Skeletal muscle tissue (tissue), 3 donors: ENCODE measurements at regions not wholly inside any gene's neighbourhood (a gene's known extent, or its start where the extent isn't known, plus 50 kb on each side); places are given as distances from the start of the nearest gene placed in this dataset.

ENCODE experiments used
- H3K27ac ChIP-seq: one replicate; pipeline ENCODE4 v1.7.0; 2013; ENCODE audit warnings: mild to moderate bottlenecking, low read depth, low read length, inconsistent platforms
- H3K27me3 ChIP-seq, 3 donors: one replicate each; pipeline ENCODE4 v1.7.0; 2013; ENCODE audit warnings: low read length in 3 of 3; ENCODE audit not compliant: control insufficient read depth in 3 of 3, insufficient read depth in 3 of 3
- H3K36me3 ChIP-seq, 3 donors: one replicate each; pipeline ENCODE4 v1.7.0; 2013; ENCODE audit warnings: low read length in 3 of 3; ENCODE audit not compliant: control insufficient read depth in 3 of 3, insufficient read depth in 3 of 3
- H3K4me1 ChIP-seq, 3 donors: one replicate each; pipeline ENCODE4 v1.7.0; 2013; ENCODE audit warnings: low read length in 3 of 3, mild to moderate bottlenecking in 3 of 3; ENCODE audit not compliant: control insufficient read depth in 3 of 3, insufficient read depth in 3 of 3
- H3K4me3 ChIP-seq, 3 donors: one replicate each; pipeline ENCODE4 v1.7.0; 2013; ENCODE audit warnings: low read length in 3 of 3
- H3K9ac ChIP-seq, 3 donors: one replicate each; pipeline ENCODE4 v1.7.0; 2013; ENCODE audit warnings: low read length in 3 of 3, mild to moderate bottlenecking in 3 of 3, moderate library complexity in 2 of 3, low read depth in 1 of 3
- H3K9me3 ChIP-seq, 3 donors: one replicate each; pipeline ENCODE4 v1.7.0; 2013; ENCODE audit warnings: low read length in 3 of 3; ENCODE audit not compliant: control insufficient read depth in 3 of 3
- donor health status: Osteomylitis.

DNA sequence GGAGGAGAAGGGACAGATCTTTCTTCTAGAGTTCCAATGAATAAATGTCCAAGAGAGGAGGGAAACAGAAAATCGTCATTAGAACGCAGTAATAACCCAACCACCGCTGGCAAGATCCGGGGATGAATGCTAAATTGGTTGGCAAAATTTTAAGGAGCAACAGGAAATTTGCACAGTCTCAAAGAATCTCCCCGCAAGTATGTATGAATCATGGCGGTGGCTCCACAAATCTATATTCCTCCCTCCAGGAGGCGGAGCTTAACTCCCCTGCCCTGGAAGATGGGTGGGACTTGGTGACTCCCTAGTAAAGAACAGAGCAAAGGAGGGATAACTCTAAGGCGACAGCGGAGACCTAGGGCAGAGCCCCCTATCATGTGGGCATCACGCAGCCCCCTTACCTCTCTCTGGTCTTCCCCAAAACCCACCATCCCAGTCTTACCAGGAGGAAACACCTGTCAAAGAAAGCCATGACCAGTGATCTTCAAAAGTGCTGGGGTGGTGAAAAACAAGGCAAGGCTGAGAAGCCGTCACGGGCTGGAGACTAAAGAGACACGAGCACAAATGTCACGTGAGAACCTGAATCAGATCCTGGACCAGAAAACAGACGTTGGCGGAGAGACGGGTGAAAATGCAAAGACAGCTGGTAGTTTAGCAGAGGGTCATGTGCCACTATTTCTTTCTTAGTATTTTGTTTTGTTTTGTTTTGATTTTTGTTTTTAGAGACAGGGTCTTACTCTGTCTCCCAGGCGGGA lies 125.8 kb downstream of the NCOR2 start:
- Histone ChIP-seq H3K9ac (no peak overlapping the region), H3K27ac (no peak overlapping the region), H3K27me3 (no peaks in the 10 kb centered on the region), H3K9me3 (no peaks in the 10 kb centered on the region), H3K36me3 (peaks cover 10 to 36% (median 23%) of the 10 kb centered on the region in 3 donors), H3K4me3 (no peak overlapping the region), H3K4me1 (peaks cover 0 to 15% (median 13%) of the 10 kb centered on the region in 3 donors)

DNA sequence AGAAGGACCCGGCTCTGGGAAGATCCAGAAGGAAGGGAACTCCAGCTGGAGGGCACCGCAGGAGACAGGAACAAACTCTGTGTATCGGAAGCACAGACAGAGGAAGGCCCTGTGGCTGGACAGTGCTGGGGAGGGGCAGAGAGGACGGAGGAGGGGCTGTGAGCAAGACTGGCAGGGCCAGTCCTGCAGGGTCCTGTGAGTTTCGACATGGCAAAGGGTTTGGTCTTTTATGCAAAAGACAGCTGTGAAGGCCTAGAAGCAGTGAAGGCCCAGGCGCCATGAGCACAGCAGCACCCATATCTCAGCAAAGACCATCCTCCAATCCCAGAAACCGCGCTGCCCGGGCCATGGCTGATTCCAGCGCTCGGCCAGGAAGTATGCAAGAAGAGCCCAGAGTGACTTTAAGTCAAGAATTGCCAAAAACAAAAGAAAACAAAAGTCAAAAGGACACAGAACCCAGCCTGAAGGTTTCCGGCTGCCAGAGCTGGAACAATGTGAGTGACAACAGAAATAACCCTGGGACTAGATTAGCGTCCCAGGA lies 126.5 kb downstream of the NCOR2 start:
- Histone ChIP-seq H3K4me3 (no peak overlapping the region), H3K27ac (peak overlapping the region; percentile 13), H3K36me3 (peaks cover 9 to 35% (median 22%) of the 10 kb centered on the region in 3 donors), H3K9ac (no peak overlapping the region), H3K4me1 (peaks cover 0 to 15% (median 13%) of the 10 kb centered on the region in 3 donors), H3K27me3 (no peaks in the 10 kb centered on the region), H3K9me3 (no peaks in the 10 kb centered on the region)

DNA sequence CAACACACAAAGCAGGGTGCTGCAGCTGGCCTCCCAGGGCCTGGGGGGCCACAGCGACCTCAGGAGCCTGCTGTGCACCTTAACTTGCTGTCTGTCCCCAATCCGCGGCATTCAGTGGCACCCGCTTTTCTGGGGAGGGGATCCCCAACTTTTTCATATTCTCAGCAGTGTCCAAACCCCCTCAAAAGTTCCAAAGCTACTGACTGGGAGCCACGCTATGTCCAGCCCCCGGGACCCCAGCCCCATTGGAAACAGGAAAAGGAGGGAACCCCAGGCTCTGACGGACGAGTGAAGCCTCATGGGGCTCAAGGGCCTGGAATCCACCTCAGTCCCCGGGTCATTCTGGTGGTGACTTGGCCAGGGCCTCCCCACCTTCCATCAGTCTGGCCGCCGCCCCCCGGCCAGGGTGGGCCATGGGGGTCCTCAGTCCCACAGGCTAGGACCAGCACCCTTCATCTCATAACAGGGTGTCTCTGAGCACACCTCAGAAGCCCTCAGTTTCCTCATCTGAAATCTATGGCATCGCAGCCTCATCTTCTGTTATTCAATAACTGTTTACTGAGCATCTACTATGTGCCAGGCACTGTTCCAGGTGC lies 127.3 kb downstream of the NCOR2 start:
- Histone ChIP-seq H3K9ac (peak overlapping the region in 1 of 3 donors; percentile 45), H3K27ac (no peak overlapping the region), H3K9me3 (no peaks in the 10 kb centered on the region), H3K4me1 (peaks cover 0 to 21% (median 17%) of the 10 kb centered on the region in 3 donors), H3K36me3 (peaks cover 11 to 34% (median 20%) of the 10 kb centered on the region in 3 donors), H3K4me3 (no peak overlapping the region), H3K27me3 (no peaks in the 10 kb centered on the region)

- Histone ChIP-seq H3K36me3 (peaks cover 11 to 24% (median 19%) of the 10 kb centered on the region in 3 donors), H3K9me3 (no peaks in the 10 kb centered on the region), H3K4me3 (no peak overlapping the region), H3K27me3 (no peaks in the 10 kb centered on the region), H3K27ac (peak overlapping the region; percentile 25), H3K4me1 (peaks cover 8 to 28% (median 28%) of the 10 kb centered on the region in 3 donors), H3K9ac (no peak overlapping the region)
Observed at GRCh38 chr12:124438437-124439056, 128.9 kb downstream of the NCOR2 start.

DNA sequence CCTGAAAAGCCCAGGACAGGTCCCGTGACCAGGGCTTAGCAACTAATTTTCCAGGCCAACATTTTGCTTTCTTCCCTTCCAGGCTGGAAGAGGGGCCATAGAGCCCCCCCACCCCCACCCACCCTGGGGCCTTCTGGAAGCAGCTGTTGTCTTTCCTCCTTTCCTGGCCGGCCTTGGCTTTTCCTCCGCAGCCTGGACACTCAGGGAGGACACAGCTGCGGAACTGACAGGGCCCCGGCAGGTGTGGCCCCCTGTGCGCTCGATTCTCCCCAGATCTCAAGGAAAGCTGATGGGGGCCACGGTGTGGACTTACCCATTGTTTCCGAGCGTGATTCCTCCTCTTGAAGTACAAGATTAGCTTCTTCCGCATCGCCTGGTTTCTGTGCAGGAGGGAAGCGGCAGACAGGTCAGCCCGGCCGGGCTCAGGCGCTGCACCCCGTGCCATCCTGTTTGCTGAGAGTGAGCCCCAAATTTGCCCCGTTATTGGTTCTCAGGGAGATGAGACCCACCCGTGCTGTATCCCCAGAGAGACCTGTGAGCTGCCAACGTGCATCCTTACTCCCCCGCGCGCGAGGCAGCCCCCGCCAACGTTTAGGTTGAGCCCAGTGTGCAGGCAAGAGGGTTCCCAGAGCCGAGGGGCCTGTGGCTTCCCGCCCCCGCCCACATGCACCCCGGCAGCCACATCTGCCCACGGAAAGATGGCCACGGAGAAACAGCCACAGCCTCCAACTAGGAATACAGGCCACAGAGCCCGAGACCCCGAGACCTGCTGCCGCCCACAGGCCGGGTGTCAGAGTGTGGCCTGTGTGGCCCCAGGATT lies 129.6 kb downstream of the NCOR2 start:
- Histone ChIP-seq H3K9ac (no peak overlapping the region), H3K36me3 (peaks cover 7 to 20% (median 16%) of the 10 kb centered on the region in 3 donors), H3K9me3 (no peaks in the 10 kb centered on the region), H3K4me1 (peaks cover 16 to 35% (median 34%) of the 10 kb centered on the region in 3 donors), H3K27me3 (no peaks in the 10 kb centered on the region), H3K4me3 (no peak overlapping the region), H3K27ac (no peak overlapping the region)

- H3K9me3 ChIP-seq, result no peaks in the 10 kb centered on the region
- H3K36me3 ChIP-seq, result peaks cover 7 to 13% (median 13%) of the 10 kb centered on the region in 3 donors
- H3K4me3 ChIP-seq, result no peak overlapping the region
- no peak overlapping the region for H3K9ac ChIP-seq
- H3K27me3 ChIP-seq, result no peaks in the 10 kb centered on the region
- no peak overlapping the region for H3K27ac ChIP-seq
- peaks cover 21 to 42% (median 38%) of the 10 kb centered on the region in 3 donors for H3K4me1 ChIP-seq
Observed at GRCh38 chr12:124437121-124437520, 130.3 kb downstream of the NCOR2 start.

DNA sequence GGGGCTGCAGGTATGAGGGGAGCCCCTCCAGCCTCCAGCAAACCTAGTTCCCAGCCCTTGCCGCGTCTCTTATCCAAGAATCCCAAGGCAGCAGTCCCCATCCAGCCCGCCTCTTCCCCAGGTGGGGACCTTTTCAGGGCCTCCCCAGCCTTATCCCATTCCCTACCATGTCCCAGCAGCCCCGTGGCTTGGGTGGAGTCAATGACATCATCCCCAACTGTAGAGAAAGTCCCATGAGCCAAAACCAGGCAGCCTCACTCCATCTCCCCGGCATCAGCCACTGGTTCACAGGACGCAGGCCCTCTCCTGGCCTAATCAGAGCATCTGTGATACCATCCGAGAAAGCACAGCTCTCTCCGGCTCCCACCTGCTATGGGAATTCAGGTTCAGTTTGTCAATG lies 131.0 kb downstream of the NCOR2 start:
- H3K27me3 ChIP-seq, result no peaks in the 10 kb centered on the region
- no peak overlapping the region for H3K4me3 ChIP-seq
- H3K9me3 ChIP-seq, result no peaks in the 10 kb centered on the region
- H3K36me3 ChIP-seq, result peaks cover 7 to 13% (median 9%) of the 10 kb centered on the region in 3 donors
- H3K9ac ChIP-seq, result no peak overlapping the region
- no peak overlapping the region for H3K27ac ChIP-seq
- H3K4me1 ChIP-seq, result peaks cover 21 to 48% (median 43%) of the 10 kb centered on the region in 3 donors

DNA sequence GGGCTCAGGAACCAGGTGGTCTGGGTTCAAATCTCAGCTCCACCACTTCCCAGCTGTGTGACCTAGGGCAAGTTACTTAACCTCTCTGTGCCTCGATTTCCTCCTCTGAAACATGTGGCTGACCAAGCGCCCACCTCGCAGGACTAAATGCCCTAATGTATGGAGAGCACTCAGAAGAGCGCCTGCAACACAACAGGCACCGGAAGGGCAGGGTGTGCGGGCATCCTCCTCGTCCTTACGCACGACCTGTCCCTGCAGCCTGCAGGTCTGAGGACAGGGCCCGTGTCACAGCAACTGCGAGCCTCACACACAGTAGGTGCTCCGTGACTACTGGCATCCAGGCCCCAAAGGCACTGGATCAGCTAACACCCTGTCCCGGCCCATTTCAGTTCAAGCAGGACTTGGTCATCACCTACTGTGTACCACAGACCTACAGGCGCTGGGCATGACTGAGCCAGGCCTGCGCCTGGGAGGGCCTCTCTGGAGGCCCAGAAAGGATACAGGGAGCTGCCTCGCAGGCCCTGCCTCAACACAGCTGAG lies 131.5 kb downstream of the NCOR2 start:
- Histone ChIP-seq H3K4me3 (no peak overlapping the region), H3K9ac (no peak overlapping the region), H3K27ac (no peak overlapping the region), H3K9me3 (no peaks in the 10 kb centered on the region), H3K36me3 (peaks cover 10 to 11% (median 10%) of the 10 kb centered on the region in 3 donors), H3K27me3 (no peaks in the 10 kb centered on the region), H3K4me1 (peaks cover 21 to 47% (median 42%) of the 10 kb centered on the region in 3 donors)
